ENCODE measurements at regions not wholly inside any gene's neighbourhood (a gene's known extent, or its start where the extent isn't known, plus 50 kb on each side); places are given as distances from the start of the nearest gene placed in this dataset.
"Not testable (repeated sequence)": the region's sequence is repeated elsewhere in the genome, so short reads cannot be mapped to it uniquely, and the experiment has no call there.

GRCh38 chr6:27720607-27721580 lies 191.3 kb downstream of the OR2B2 start:
- H3K4me3 ChIP-seq (ENCODE audit: control insufficient read depth, low read depth, low read length), result peak overlapping the region; percentile 42
- DNase-seq (ENCODE audit: low read depth), result peak; percentile 79
- no peak for TF ChIP-seq CTCF (conservative IDR thresholded peaks at IDR 0.05; ENCODE audit: control insufficient read depth, insufficient read depth, low read depth, low read length)

GRCh38 chr6:27719039-27719438 lies 193.2 kb downstream of the OR2B2 start:
- DNase-seq (ENCODE audit: low read depth), result peak; percentile 44
- not testable (repeated sequence) for H3K4me3 ChIP-seq (ENCODE audit: control insufficient read depth, low read depth, low read length)

GRCh38 chr6:27706431-27706830 lies 205.8 kb downstream of the OR2B2 start:
- DNase-seq (ENCODE audit: low read depth), result no peak
- H3K4me3 ChIP-seq (ENCODE audit: control insufficient read depth, low read depth, low read length), result no peak overlapping the region
- no peak for TF ChIP-seq CTCF (conservative IDR thresholded peaks at IDR 0.05; ENCODE audit: control insufficient read depth, insufficient read depth, low read depth, low read length)

DNA sequence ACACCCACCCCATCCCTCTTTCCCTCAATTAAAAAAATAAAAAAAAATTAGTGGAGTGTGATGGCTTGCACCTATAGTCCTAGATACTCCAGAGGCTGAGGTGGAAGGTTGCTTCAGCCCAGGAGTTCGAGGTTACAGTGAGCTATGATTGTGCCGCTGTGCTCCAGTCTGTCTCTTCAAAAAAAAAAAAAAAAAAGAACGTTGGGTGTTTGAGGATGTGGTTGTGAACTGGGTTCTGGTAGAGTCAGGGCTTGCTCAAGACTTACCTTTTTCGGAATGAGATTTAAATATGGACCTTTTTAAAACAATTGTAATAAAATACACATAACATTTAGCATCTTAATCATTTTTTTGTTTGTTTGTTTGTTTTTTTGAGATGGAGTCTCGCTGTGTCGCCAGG lies 211.9 kb downstream of the OR2B2 start:
- no peak for TF ChIP-seq CTCF (conservative IDR thresholded peaks at IDR 0.05; ENCODE audit: control insufficient read depth, insufficient read depth, low read depth, low read length)
- no peak for DNase-seq (ENCODE audit: low read depth)

GRCh38 chr6:27694547-27694874 lies 217.7 kb downstream of the OR2B2 start:
- no peak for TF ChIP-seq CTCF (conservative IDR thresholded peaks at IDR 0.05; ENCODE audit: control insufficient read depth, insufficient read depth, low read depth, low read length)
- H3K4me3 ChIP-seq (ENCODE audit: control insufficient read depth, low read depth, low read length), result no peak overlapping the region
- DNase-seq (ENCODE audit: low read depth), result no peak

More for the DNA sequence above, 211.9 kb downstream of the OR2B2 start:
- H3K4me3 ChIP-seq (ENCODE audit: control insufficient read depth, low read depth, low read length), result no peak overlapping the region

GRCh38 chr6:27693766-27694546 lies 218.2 kb downstream of the OR2B2 start:
- H3K4me3 ChIP-seq (ENCODE audit: control insufficient read depth, low read depth, low read length), result peak overlapping the region; percentile 51
- no peak for TF ChIP-seq CTCF (conservative IDR thresholded peaks at IDR 0.05; ENCODE audit: control insufficient read depth, insufficient read depth, low read depth, low read length)
- DNase-seq (ENCODE audit: low read depth), result no peak

- DNase-seq (ENCODE audit: low read depth); H3K4me3 ChIP-seq (ENCODE audit: control insufficient read depth, low read depth, low read length): not testable (repeated sequence)
These were observed 219.2 kb upstream of the ZNF184 start for GRCh38 chr6:27692133-27692532.

Data from fibroblast of mammary gland (primary cell).